Lower lobe of right lung (tissue), 2 donors: ENCODE measurements at regions not wholly inside any gene's neighbourhood (a gene's known extent, or its start where the extent isn't known, plus 50 kb on each side); places are given as distances from the start of the nearest gene placed in this dataset.

Experiments
- ATAC-seq, 2 donors: fragments of 200-7000 bp; cut with Tn5 transposase; one replicate each; pipeline ENCODE4 v1.9.1; 2020 to 2022; ENCODE audit warnings: mild to moderate bottlenecking in 2 of 2, moderate library complexity in 2 of 2
- DNase-seq: peaks from one replicate; pipeline ENCODE4 v3.0.0-alpha.2; 2020
- H3K27ac ChIP-seq: fragments of 200-600 bp; one replicate; pipeline ENCODE4 v1.8.0; 2022
- H3K27me3 ChIP-seq: fragments of 200-600 bp; one replicate; pipeline ENCODE4 v1.8.0; 2022; ENCODE audit warnings: low read depth
- H3K36me3 ChIP-seq: fragments of 200-600 bp; one replicate; pipeline ENCODE4 v1.8.0; 2022; ENCODE audit warnings: mild to moderate bottlenecking
- H3K4me1 ChIP-seq: fragments of 200-600 bp; one replicate; pipeline ENCODE4 v1.8.0; 2022
- H3K4me3 ChIP-seq: fragments of 200-600 bp; one replicate; pipeline ENCODE4 v1.8.0; 2022; ENCODE audit warnings: mild to moderate bottlenecking
- H3K9me3 ChIP-seq: fragments of 200-600 bp; one replicate; pipeline ENCODE4 v1.8.0; 2022
- CTCF ChIP-seq: fragments of 200-600 bp; IDR thresholded peaks from one replicate; pipeline ENCODE4 v1.8.0; 2022; ENCODE audit warnings: antibody characterized with exemption, mild to moderate bottlenecking
- intact Hi-C: fragments of 100-400 bp; cut with DNase I; formaldehyde crosslinking; loops from one replicate; pipeline ENCODE4 v1.11.0; 2022
- donor health status: DM: no; HTN: yes; CAD: no; lungs with severe emphysema.

DNA sequence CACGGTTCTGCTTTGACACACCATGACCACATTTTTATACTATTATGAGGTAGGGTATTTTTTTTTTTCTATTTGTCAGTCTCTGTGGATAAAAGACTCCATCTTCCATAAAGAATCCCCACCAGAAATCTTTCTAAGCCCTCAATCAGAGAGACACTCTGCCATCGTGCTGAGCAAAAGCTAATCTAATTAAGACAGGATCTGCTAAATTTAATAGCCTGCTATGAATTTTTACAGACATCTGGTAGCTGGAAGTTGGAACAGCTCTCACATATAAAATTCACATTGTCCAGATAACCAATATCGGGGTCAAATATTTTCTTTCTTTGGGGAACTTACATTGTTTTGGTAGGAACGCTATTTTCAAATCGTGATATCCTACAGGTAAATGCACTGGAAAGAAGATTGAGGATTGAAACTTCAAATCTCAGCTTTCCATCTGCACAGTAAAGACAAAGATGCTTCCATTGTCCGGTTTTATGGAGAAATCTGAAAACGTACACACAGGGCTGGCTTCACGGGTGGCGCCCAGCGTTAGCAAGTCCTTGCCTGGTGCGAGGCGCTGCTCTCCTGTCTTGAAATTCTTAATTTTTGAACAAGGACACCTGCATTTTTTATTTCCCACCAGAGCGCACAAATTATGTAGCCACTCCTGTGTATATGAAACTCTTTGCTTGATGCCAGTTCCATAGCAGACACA is 573.8 kb upstream of the NOX3 start:
- TF ChIP-seq CTCF, result no peak
- Histone ChIP-seq H3K9me3 (peaks cover 17% of the 10 kb centered on the region), H3K27me3 (no peaks in the 10 kb centered on the region), H3K4me1 (no peaks in the 10 kb centered on the region), H3K4me3 (no peak overlapping the region), H3K36me3 (no peaks in the 10 kb centered on the region), H3K27ac (no peak overlapping the region)
- intact Hi-C loops, result no loop called here
- ATAC-seq (no peak), DNase-seq (no peak)

- no peak for DNase-seq
- H3K9me3 ChIP-seq, result peaks cover 22% of the 10 kb centered on the region
- no peaks in the 10 kb centered on the region for H3K27me3 ChIP-seq
- no peaks in the 10 kb centered on the region for H3K36me3 ChIP-seq
- H3K4me3 ChIP-seq, result no peak overlapping the region
- TF ChIP-seq CTCF, result no peak
- intact Hi-C loops, result no loop called here
- ATAC-seq, result no peak
- H3K4me1 ChIP-seq, result no peaks in the 10 kb centered on the region
- no peak overlapping the region for H3K27ac ChIP-seq
Measured at GRCh38 chr6:156028335-156029131, 572.9 kb upstream of the NOX3 start.

DNA sequence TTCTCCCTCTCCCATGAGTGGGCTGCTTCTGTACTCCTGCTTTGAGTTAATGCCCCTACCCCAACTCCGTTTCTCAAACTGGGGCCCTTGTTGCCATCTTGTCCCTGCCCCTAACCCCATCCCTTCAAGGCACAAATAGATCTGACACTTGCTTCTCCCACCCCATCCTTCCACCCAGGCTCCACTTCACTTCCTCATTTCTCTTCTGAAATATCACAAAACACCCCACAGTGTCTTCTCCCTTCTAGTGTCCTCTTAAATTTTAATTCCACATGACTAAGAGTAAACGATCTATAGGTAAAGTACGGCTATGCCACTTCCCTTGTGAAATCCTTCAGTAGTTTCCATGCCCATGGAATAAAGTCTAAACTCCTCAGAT is 571.6 kb upstream of the NOX3 start:
- DNase-seq, result no peak
- no peak for TF ChIP-seq CTCF
- ATAC-seq, result no peak
- Histone ChIP-seq H3K27me3 (no peaks in the 10 kb centered on the region), H3K4me1 (no peaks in the 10 kb centered on the region), H3K27ac (no peak overlapping the region), H3K36me3 (no peaks in the 10 kb centered on the region), H3K4me3 (no peak overlapping the region), H3K9me3 (peaks cover 17% of the 10 kb centered on the region)
- intact Hi-C loops, result no loop called here

DNA sequence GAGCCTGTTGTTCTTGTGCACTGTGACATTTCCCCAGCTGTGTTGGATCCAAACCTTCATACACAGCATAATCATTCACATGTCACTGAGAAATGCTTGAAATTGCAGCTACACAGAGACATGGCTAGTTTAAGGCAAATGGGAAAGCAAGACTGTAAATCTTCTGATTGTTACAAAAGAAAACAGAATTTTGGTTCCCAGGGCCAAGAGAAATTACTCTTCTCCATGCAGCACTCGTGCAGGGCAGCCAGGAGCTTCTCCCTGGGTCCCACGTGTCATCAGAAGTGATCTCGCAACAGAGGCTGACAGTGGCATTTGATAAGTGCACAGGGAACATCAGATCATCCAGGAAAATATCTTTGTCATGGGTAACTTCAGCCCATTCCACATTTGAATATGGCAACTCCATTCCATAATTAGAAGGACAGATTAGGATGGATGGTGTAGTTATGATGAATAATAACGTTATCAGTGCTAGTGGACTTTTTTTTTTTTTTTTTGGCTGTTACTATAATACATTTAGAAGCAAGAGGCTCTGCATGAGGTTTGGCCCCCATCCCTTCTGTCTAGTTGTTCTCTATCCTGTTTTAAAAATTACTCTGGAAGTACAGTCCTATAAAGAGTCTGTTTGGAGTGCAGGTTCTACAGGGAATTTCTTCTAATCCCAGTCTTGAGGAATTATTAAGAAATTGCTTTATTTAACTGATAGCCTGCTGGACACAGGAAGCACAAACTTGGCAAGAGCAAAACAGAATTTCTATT is 571.0 kb upstream of the NOX3 start:
- Histone ChIP-seq H3K9me3 (peaks cover 17% of the 10 kb centered on the region), H3K36me3 (no peaks in the 10 kb centered on the region), H3K27ac (no peak overlapping the region), H3K4me3 (no peak overlapping the region), H3K27me3 (no peaks in the 10 kb centered on the region), H3K4me1 (no peaks in the 10 kb centered on the region)
- DNase-seq, result no peak
- no peak for TF ChIP-seq CTCF
- intact Hi-C loops, result no loop called here
- ATAC-seq, result no peak

GRCh38 chr6:156024339-156024738 is 568.7 kb upstream of the NOX3 start:
- DNase-seq (no peak), ATAC-seq (no peak)
- Histone ChIP-seq H3K36me3 (no peaks in the 10 kb centered on the region), H3K4me1 (no peaks in the 10 kb centered on the region), H3K27me3 (no peaks in the 10 kb centered on the region), H3K9me3 (peaks cover 17% of the 10 kb centered on the region), H3K27ac (no peak overlapping the region), H3K4me3 (no peak overlapping the region)
- TF ChIP-seq CTCF, result no peak
- intact Hi-C loops, result no loop called here
